HG02884 (cell line): ENCODE measurements at regions not wholly inside any gene's neighbourhood (a gene's known extent, or its start where the extent isn't known, plus 50 kb on each side); places are given as distances from the start of the nearest gene placed in this dataset.

Source experiments
- ATAC-seq: cut with Tn5 transposase; IDR thresholded peaks from one replicate; pipeline ENCODE4 v1.9.1; 2021; ENCODE audit warnings: mild to moderate bottlenecking, moderate library complexity; ENCODE audit not compliant: unreplicated experiment

GRCh38 chr11:23542189-23542588, 681.9 kb upstream of the CCDC179 start:
- no peak for ATAC-seq

GRCh38 chr11:23542816-23543215, 682.5 kb upstream of the CCDC179 start:
- no peak for ATAC-seq

- no peak for ATAC-seq
Observed at GRCh38 chr11:23543651-23544222, 683.5 kb upstream of the CCDC179 start.

- no peak for ATAC-seq
Observed at GRCh38 chr11:23551706-23552105, 691.4 kb upstream of the CCDC179 start.

GRCh38 chr11:23554002-23554401, 693.7 kb upstream of the CCDC179 start:
- no peak for ATAC-seq

GRCh38 chr11:23555085-23555484, 694.8 kb upstream of the CCDC179 start:
- ATAC-seq: no peak

GRCh38 chr11:23556163-23556750, 696.0 kb upstream of the CCDC179 start:
- ATAC-seq: no peak

- no peak for ATAC-seq
Observed at GRCh38 chr11:23563591-23563990, 703.3 kb upstream of the CCDC179 start.

- no peak for ATAC-seq
Observed at GRCh38 chr11:23564370-23564769, 704.1 kb upstream of the CCDC179 start.

- ATAC-seq: peak; percentile 19
Observed at GRCh38 chr11:23569134-23569533, 708.9 kb upstream of the CCDC179 start.

- peak; percentile 64 for ATAC-seq
Observed at GRCh38 chr11:23569547-23569946, 709.3 kb upstream of the CCDC179 start.

GRCh38 chr11:23570828-23571227, 710.6 kb upstream of the CCDC179 start:
- ATAC-seq: no peak

- ATAC-seq: no peak
Observed at GRCh38 chr11:23573429-23573828, 713.2 kb upstream of the CCDC179 start.

GRCh38 chr11:23574149-23574548, 713.9 kb upstream of the CCDC179 start:
- no peak for ATAC-seq

GRCh38 chr11:23577296-23577695, 717.0 kb upstream of the CCDC179 start:
- no peak for ATAC-seq

GRCh38 chr11:23585416-23586104, 725.3 kb upstream of the CCDC179 start:
- ATAC-seq: no peak

- ATAC-seq: no peak
Observed at GRCh38 chr11:23586173-23586572, 725.9 kb upstream of the CCDC179 start.

GRCh38 chr11:23590596-23591308, 730.5 kb upstream of the CCDC179 start:
- no peak for ATAC-seq

- no peak for ATAC-seq
Observed at GRCh38 chr11:23594755-23595154, 734.5 kb upstream of the CCDC179 start.

GRCh38 chr11:23604966-23605365, 744.7 kb upstream of the CCDC179 start:
- ATAC-seq: no peak

GRCh38 chr11:23606191-23606590, 745.9 kb upstream of the CCDC179 start:
- ATAC-seq: no peak

GRCh38 chr11:23611726-23612125, 751.5 kb upstream of the CCDC179 start:
- ATAC-seq: no peak
